HG02970 (cell line): ENCODE measurements at regions not wholly inside any gene's neighbourhood (a gene's known extent, or its start where the extent isn't known, plus 50 kb on each side); places are given as distances from the start of the nearest gene placed in this dataset.

Source experiments
- ATAC-seq: cut with Tn5 transposase; IDR thresholded peaks from one replicate; pipeline ENCODE4 v1.9.1; 2021; ENCODE audit warnings: mild to moderate bottlenecking, moderate library complexity, moderate number of reproducible peaks; ENCODE audit not compliant: unreplicated experiment, low FRiP score

GRCh38 chr5:100970646-100971255, 67.7 kb upstream of the ST8SIA4 start:
- no peak for ATAC-seq

- ATAC-seq = no peak
Observed at GRCh38 chr5:100965291-100965690, 62.2 kb upstream of the ST8SIA4 start.
